ENCODE measurements at regions not wholly inside any gene's neighbourhood (a gene's known extent, or its start where the extent isn't known, plus 50 kb on each side); places are given as distances from the start of the nearest gene placed in this dataset.

GRCh38 chr5:135234666-135235401 lies 164.2 kb downstream of the MACROH2A1 start:
- no peak for DNase-seq

GRCh38 chr5:135234242-135234641 lies 164.8 kb downstream of the MACROH2A1 start:
- no peak for DNase-seq

GRCh38 chr5:135233477-135233876 lies 165.6 kb downstream of the MACROH2A1 start:
- DNase-seq = no peak

- DNase-seq = no peak
Observed at GRCh38 chr5:135232958-135233357, 166.1 kb downstream of the MACROH2A1 start.

- no peak for DNase-seq
Observed at GRCh38 chr5:135231289-135231688, 167.7 kb downstream of the MACROH2A1 start.

GRCh38 chr5:135230251-135230925 lies 168.6 kb downstream of the MACROH2A1 start:
- DNase-seq = no peak

GRCh38 chr5:135229679-135230132 lies 169.3 kb downstream of the MACROH2A1 start:
- DNase-seq = no peak

- DNase-seq = no peak
Observed at GRCh38 chr5:135229122-135229521, 169.9 kb downstream of the MACROH2A1 start.

GRCh38 chr5:135228222-135228621 lies 170.8 kb downstream of the MACROH2A1 start:
- DNase-seq = no peak

GRCh38 chr5:135227064-135228022 lies 171.7 kb downstream of the MACROH2A1 start:
- DNase-seq = no peak

- DNase-seq = no peak
Observed at GRCh38 chr5:135225856-135226560, 173.0 kb downstream of the MACROH2A1 start.

GRCh38 chr5:135223891-135224625 lies 175.0 kb downstream of the MACROH2A1 start:
- DNase-seq = no peak

GRCh38 chr5:135223404-135223803 lies 175.6 kb downstream of the MACROH2A1 start:
- no peak for DNase-seq

- no peak for DNase-seq
Observed at GRCh38 chr5:135222771-135223170, 176.3 kb downstream of the MACROH2A1 start.

GRCh38 chr5:135222171-135222681 lies 176.8 kb downstream of the MACROH2A1 start:
- no peak for DNase-seq

- DNase-seq = no peak
Observed at GRCh38 chr5:135221696-135222095, 177.3 kb downstream of the MACROH2A1 start.

- no peak for DNase-seq
Observed at GRCh38 chr5:135221187-135221473, 177.9 kb downstream of the MACROH2A1 start.

GRCh38 chr5:135220394-135221186 lies 178.4 kb downstream of the MACROH2A1 start:
- no peak for DNase-seq

GRCh38 chr5:135219868-135220267 lies 179.2 kb downstream of the MACROH2A1 start:
- DNase-seq = no peak

Measured in skin of body (tissue), 1 donor.